ENCODE measurements at regions not wholly inside any gene's neighbourhood (a gene's known extent, or its start where the extent isn't known, plus 50 kb on each side); places are given as distances from the start of the nearest gene placed in this dataset.

GRCh38 chr10:9470581-9470980, 1416.1 kb downstream of the GATA3 start:
- no peak overlapping the region for H3K4me3 ChIP-seq (ENCODE audit: low read depth, low read length)
- TF ChIP-seq CTCF (IDR thresholded peaks at IDR 0.05; ENCODE audit: low read depth, low read length, missing control alignments) = no peak
- DNase-seq (ENCODE audit: low read depth) = no peak

- TF ChIP-seq CTCF (IDR thresholded peaks at IDR 0.05; ENCODE audit: low read depth, low read length, missing control alignments) = no peak
- no peak for DNase-seq (ENCODE audit: low read depth)
- no peak overlapping the region for H3K4me3 ChIP-seq (ENCODE audit: low read depth, low read length)
Measured at GRCh38 chr10:9501944-9502343, 1447.5 kb downstream of the GATA3 start.

- no peak for TF ChIP-seq CTCF (IDR thresholded peaks at IDR 0.05; ENCODE audit: low read depth, low read length, missing control alignments)
- H3K4me3 ChIP-seq (ENCODE audit: low read depth, low read length) = no peak overlapping the region
- no peak for DNase-seq (ENCODE audit: low read depth)
Measured at GRCh38 chr10:9504227-9504626, 1449.7 kb downstream of the GATA3 start.

- no peak for TF ChIP-seq CTCF (IDR thresholded peaks at IDR 0.05; ENCODE audit: low read depth, low read length, missing control alignments)
- no peak overlapping the region for H3K4me3 ChIP-seq (ENCODE audit: low read depth, low read length)
- DNase-seq (ENCODE audit: low read depth) = no peak
Measured at GRCh38 chr10:9505546-9505945, 1451.1 kb downstream of the GATA3 start.

GRCh38 chr10:9508606-9509005, 1454.1 kb downstream of the GATA3 start:
- no peak overlapping the region for H3K4me3 ChIP-seq (ENCODE audit: low read depth, low read length)
- DNase-seq (ENCODE audit: low read depth) = no peak
- no peak for TF ChIP-seq CTCF (IDR thresholded peaks at IDR 0.05; ENCODE audit: low read depth, low read length, missing control alignments)

- H3K4me3 ChIP-seq (ENCODE audit: low read depth, low read length) = no peak overlapping the region
- TF ChIP-seq CTCF (IDR thresholded peaks at IDR 0.05; ENCODE audit: low read depth, low read length, missing control alignments) = no peak
- DNase-seq (ENCODE audit: low read depth) = no peak
Measured at GRCh38 chr10:9510626-9511025, 1456.1 kb downstream of the GATA3 start.

GRCh38 chr10:9515922-9516321, 1461.4 kb downstream of the GATA3 start:
- DNase-seq (ENCODE audit: low read depth) = no peak
- no peak for TF ChIP-seq CTCF (IDR thresholded peaks at IDR 0.05; ENCODE audit: low read depth, low read length, missing control alignments)
- H3K4me3 ChIP-seq (ENCODE audit: low read depth, low read length) = no peak overlapping the region
